Cardiac fibroblast (primary cell): ENCODE measurements at regions not wholly inside any gene's neighbourhood (a gene's known extent, or its start where the extent isn't known, plus 50 kb on each side); places are given as distances from the start of the nearest gene placed in this dataset.

ENCODE experiments used
- DNase-seq, 2 donors: peaks; one replicate each; pipeline versions ENCODE4 v3.0.0 to v3.0.0-alpha.2; 2010; ENCODE audit warnings: low read depth in 2 of 2
- H3K4me3 ChIP-seq, 2 donors: replicated peaks in 1 of 2; 1 replicate in 1 of 2; 2 replicates in 1 of 2; pipeline ENCODE4 v1.5.1; 2011; ENCODE audit warnings: low read depth in 2 of 2, low read length in 2 of 2, mild to moderate bottlenecking in 2 of 2, moderate library complexity in 1 of 2
- CTCF ChIP-seq: IDR thresholded peaks from one replicate; pipeline ENCODE4 v1.5.1; 2011; ENCODE audit warnings: low read depth, mild to moderate bottlenecking, low read length, inconsistent platforms

- H3K4me3 ChIP-seq, result no peak overlapping the region
- DNase-seq, result no peak
- no peak for TF ChIP-seq CTCF
Measured at GRCh38 chr3:72348357-72348756, 499.9 kb downstream of the SHQ1 start.

GRCh38 chr3:72347819-72348319, 500.4 kb downstream of the SHQ1 start:
- DNase-seq, result peak; percentile 55 to 72
- no peak overlapping the region for H3K4me3 ChIP-seq
- no peak for TF ChIP-seq CTCF

- DNase-seq, result peak; percentile 96 to 99
- TF ChIP-seq CTCF, result no peak
- no peak overlapping the region for H3K4me3 ChIP-seq
Measured at GRCh38 chr3:72346526-72346926, 501.7 kb downstream of the SHQ1 start.

- H3K4me3 ChIP-seq, result no peak overlapping the region
- DNase-seq, result no peak
- no peak for TF ChIP-seq CTCF
Measured at GRCh38 chr3:72345980-72346379, 502.3 kb downstream of the SHQ1 start.

- H3K4me3 ChIP-seq, result no peak overlapping the region
- TF ChIP-seq CTCF, result no peak
- peak; percentile 29 to 53 for DNase-seq
Measured at GRCh38 chr3:72345237-72345878, 502.9 kb downstream of the SHQ1 start.

- DNase-seq, result peak in 1 of 2 donors; percentile 31
- H3K4me3 ChIP-seq, result no peak overlapping the region
- no peak for TF ChIP-seq CTCF
Measured at GRCh38 chr3:72344647-72345046, 503.6 kb downstream of the SHQ1 start.

GRCh38 chr3:72344236-72344635, 504.0 kb downstream of the SHQ1 start:
- H3K4me3 ChIP-seq, result no peak overlapping the region
- no peak for DNase-seq
- TF ChIP-seq CTCF, result no peak
